ENCODE measurements at regions not wholly inside any gene's neighbourhood (a gene's known extent, or its start where the extent isn't known, plus 50 kb on each side); places are given as distances from the start of the nearest gene placed in this dataset.

DNA sequence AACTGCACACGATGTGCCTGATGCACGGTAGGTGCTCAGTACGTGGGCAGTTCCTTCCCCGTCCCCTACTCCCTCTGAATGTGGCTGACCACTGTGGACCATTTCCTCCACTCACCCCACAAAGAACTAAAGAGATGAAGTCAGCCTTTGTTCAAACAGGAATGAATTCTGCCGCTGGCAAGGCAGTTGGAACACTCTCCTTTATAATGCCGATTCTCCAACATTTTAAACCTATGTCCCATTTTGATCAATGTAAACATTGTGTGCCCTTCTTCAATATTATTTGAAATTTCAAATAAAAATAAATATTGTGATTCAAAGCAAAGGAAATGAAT, 57.5 kb upstream of the MEF2A start:
- Histone ChIP-seq H3K27me3 (ENCODE audit: insufficient read depth, poor library complexity, severe bottlenecking) (peaks cover 2% of the 10 kb centered on the region), H3K27ac (replicated peaks) (no peak overlapping the region), H3K4me3 (replicated peaks; ENCODE audit: insufficient read depth, low read length) (no peak overlapping the region)
- TF ChIP-seq, protein P1, sequence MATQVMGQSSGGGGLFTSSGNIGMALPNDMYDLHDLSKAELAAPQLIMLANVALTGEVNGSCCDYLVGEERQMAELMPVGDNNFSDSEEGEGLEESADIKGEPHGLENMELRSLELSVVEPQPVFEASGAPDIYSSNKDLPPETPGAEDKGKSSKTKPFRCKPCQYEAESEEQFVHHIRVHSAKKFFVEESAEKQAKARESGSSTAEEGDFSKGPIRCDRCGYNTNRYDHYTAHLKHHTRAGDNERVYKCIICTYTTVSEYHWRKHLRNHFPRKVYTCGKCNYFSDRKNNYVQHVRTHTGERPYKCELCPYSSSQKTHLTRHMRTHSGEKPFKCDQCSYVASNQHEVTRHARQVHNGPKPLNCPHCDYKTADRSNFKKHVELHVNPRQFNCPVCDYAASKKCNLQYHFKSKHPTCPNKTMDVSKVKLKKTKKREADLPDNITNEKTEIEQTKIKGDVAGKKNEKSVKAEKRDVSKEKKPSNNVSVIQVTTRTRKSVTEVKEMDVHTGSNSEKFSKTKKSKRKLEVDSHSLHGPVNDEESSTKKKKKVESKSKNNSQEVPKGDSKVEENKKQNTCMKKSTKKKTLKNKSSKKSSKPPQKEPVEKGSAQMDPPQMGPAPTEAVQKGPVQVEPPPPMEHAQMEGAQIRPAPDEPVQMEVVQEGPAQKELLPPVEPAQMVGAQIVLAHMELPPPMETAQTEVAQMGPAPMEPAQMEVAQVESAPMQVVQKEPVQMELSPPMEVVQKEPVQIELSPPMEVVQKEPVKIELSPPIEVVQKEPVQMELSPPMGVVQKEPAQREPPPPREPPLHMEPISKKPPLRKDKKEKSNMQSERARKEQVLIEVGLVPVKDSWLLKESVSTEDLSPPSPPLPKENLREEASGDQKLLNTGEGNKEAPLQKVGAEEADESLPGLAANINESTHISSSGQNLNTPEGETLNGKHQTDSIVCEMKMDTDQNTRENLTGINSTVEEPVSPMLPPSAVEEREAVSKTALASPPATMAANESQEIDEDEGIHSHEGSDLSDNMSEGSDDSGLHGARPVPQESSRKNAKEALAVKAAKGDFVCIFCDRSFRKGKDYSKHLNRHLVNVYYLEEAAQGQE (IDR thresholded peaks at IDR 0.05; ENCODE audit: insufficient replicate concordance, low read depth), result no peak
- TF ChIP-seq SPI1 (IDR thresholded peaks at IDR 0.05; ENCODE audit: borderline replicate concordance, low read depth), result no peak
- DNase-seq (ENCODE audit: low read depth in 1 of 2, low spot score in 1 of 2), result no peak

DNA sequence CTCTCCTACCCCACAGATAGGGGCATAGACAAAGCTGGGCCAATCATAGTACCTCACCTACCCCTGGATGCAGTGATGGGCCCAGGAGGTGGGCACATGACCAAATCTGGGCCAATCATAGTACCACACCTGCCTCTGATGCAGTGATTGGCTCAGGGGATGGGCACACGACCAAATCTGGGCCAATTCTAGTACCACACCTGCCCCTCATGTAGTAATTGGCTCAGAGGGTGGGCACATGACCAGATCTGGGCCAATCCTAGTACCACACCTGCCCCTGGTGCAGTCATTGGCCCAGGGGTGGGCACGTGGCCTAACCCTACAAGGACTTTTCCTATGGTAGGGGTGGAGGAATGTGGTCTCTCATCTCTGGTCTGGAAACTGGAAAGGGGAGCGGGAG, 56.9 kb upstream of the MEF2A start:
- Histone ChIP-seq H3K27me3 (ENCODE audit: insufficient read depth, poor library complexity, severe bottlenecking) (peaks cover 2% of the 10 kb centered on the region), H3K4me3 (replicated peaks; ENCODE audit: insufficient read depth, low read length) (no peak overlapping the region), H3K27ac (replicated peaks) (no peak overlapping the region; the same call in 1 of the 2 replicates)
- no peak for TF ChIP-seq GABPA (IDR thresholded peaks at IDR 0.05; ENCODE audit: low read depth)
- no peak for TF ChIP-seq SPI1 (IDR thresholded peaks at IDR 0.05; ENCODE audit: borderline replicate concordance, low read depth)
- TF ChIP-seq, protein P1 (IDR thresholded peaks at IDR 0.05; ENCODE audit: insufficient replicate concordance, low read depth), result no peak
- TF ChIP-seq, protein P2, sequence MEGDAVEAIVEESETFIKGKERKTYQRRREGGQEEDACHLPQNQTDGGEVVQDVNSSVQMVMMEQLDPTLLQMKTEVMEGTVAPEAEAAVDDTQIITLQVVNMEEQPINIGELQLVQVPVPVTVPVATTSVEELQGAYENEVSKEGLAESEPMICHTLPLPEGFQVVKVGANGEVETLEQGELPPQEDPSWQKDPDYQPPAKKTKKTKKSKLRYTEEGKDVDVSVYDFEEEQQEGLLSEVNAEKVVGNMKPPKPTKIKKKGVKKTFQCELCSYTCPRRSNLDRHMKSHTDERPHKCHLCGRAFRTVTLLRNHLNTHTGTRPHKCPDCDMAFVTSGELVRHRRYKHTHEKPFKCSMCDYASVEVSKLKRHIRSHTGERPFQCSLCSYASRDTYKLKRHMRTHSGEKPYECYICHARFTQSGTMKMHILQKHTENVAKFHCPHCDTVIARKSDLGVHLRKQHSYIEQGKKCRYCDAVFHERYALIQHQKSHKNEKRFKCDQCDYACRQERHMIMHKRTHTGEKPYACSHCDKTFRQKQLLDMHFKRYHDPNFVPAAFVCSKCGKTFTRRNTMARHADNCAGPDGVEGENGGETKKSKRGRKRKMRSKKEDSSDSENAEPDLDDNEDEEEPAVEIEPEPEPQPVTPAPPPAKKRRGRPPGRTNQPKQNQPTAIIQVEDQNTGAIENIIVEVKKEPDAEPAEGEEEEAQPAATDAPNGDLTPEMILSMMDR (IDR thresholded peaks at IDR 0.05; ENCODE audit: insufficient read depth, low read length), result no peak
- TF ChIP-seq POLR2AphosphoS5 (IDR thresholded peaks at IDR 0.05; ENCODE audit: low read depth), result no peak
- DNase-seq (ENCODE audit: low read depth in 1 of 2, low spot score in 1 of 2), result no peak

DNA sequence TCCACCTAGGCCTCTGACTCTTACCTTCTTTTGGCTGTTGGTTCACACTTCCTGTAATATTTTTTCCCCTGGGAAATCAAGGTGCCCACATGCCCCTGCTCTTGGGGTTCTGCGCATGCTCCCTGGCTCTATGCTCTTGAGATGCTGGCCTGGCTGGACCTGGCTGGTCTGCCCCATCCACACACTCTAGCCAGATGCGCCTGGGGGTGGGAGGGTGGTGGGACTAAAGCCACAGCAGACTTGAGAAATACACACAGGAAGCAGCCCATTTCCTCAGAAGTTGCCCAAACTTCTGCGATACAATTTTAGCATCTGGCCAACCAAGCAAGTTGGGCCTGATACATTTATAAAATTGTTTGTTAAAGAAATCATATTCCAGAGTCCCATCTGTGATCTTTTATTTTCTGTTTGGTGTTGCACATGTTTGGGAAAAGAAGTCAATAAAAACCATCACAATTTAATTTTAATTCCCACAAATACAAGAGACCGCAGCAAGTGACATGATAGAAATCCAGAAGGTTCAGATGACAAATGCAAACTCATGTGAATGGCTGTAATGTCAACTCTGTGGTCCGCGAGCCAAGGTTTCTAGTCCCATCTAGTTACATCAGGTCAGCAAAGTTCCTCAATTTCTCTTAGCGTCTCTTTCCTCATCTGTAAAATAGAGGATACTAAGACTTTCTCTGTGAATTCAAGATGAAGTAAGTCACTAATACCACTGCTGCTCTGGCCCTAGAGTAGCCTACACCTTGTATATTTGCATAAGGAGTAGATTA, 55.9 kb upstream of the MEF2A start:
- TF ChIP-seq SPI1 (IDR thresholded peaks at IDR 0.05; ENCODE audit: borderline replicate concordance, low read depth) (no peak), POLR2AphosphoS5 (IDR thresholded peaks at IDR 0.05; ENCODE audit: low read depth) (peak; percentile 85)
- H3K27ac ChIP-seq (replicated peaks), result peak overlapping the region; percentile 48
- no peak overlapping the region for H3K4me3 ChIP-seq (replicated peaks; ENCODE audit: insufficient read depth, low read length)
- peak in 1 of 2 experiments; percentile 72 for DNase-seq (ENCODE audit: low read depth in 1 of 2, low spot score in 1 of 2)
- peaks cover 2% of the 10 kb centered on the region for H3K27me3 ChIP-seq (ENCODE audit: insufficient read depth, poor library complexity, severe bottlenecking)

DNA sequence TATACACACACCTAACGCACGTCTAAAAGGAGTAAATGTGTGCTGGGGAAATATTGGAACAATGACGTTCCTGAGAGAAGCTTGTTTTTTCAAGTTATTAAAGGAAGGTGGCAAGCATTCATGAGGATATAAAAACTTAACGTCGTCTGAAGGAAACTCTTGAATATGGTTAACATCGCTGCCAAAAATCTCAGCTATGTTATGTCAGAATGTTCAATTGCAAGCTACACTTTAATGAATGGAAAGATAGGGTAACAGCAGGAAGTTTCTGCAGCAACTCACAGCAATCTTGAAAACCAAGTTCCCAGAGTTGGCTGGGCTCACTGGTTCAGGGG, 54.3 kb upstream of the MEF2A start:
- Histone ChIP-seq H3K4me3 (replicated peaks; ENCODE audit: insufficient read depth, low read length) (no peak overlapping the region), H3K27ac (replicated peaks) (no peak overlapping the region), H3K27me3 (ENCODE audit: insufficient read depth, poor library complexity, severe bottlenecking) (peaks cover 2% of the 10 kb centered on the region)
- TF ChIP-seq GABPA (IDR thresholded peaks at IDR 0.05; ENCODE audit: low read depth) (no peak), SPI1 (IDR thresholded peaks at IDR 0.05; ENCODE audit: borderline replicate concordance, low read depth) (no peak), POLR2AphosphoS5 (IDR thresholded peaks at IDR 0.05; ENCODE audit: low read depth) (no peak)
- TF ChIP-seq, protein P2 (IDR thresholded peaks at IDR 0.05; ENCODE audit: insufficient read depth, low read length), result no peak
- TF ChIP-seq, protein P1 (IDR thresholded peaks at IDR 0.05; ENCODE audit: insufficient replicate concordance, low read depth), result no peak
- no peak for DNase-seq (ENCODE audit: low read depth in 1 of 2, low spot score in 1 of 2)

All from HL-60 (cell line).